COLO668 (cell line): ENCODE measurements at regions not wholly inside any gene's neighbourhood (a gene's known extent, or its start where the extent isn't known, plus 50 kb on each side); places are given as distances from the start of the nearest gene placed in this dataset.

ENCODE experiments used
- DNase-seq: peaks from one replicate; lab custom pipeline; 2025; ENCODE audit not compliant: unreplicated experiment; lab: John Stamatoyannopoulos, UW

GRCh38 chr2:140064243-140064642 is 1284.1 kb upstream of the NXPH2 start:
- DNase-seq, result no peak

- no peak for DNase-seq
Measured at GRCh38 chr2:140063356-140063755, 1283.2 kb upstream of the NXPH2 start.

GRCh38 chr2:140061240-140061639 is 1281.0 kb upstream of the NXPH2 start:
- DNase-seq, result no peak

GRCh38 chr2:140057928-140058327 is 1277.7 kb upstream of the NXPH2 start:
- DNase-seq, result no peak

GRCh38 chr2:140041811-140042210 is 1261.6 kb upstream of the NXPH2 start:
- no peak for DNase-seq

GRCh38 chr2:140041239-140041638 is 1261.0 kb upstream of the NXPH2 start:
- DNase-seq, result no peak

GRCh38 chr2:140033638-140034037 is 1253.4 kb upstream of the NXPH2 start:
- DNase-seq, result no peak

GRCh38 chr2:140027966-140028365 is 1247.8 kb upstream of the NXPH2 start:
- no peak for DNase-seq

- DNase-seq, result no peak
Measured at GRCh38 chr2:140027320-140027719, 1247.1 kb upstream of the NXPH2 start.

- no peak for DNase-seq
Measured at GRCh38 chr2:140023291-140023690, 1243.1 kb upstream of the NXPH2 start.

- DNase-seq, result no peak
Measured at GRCh38 chr2:140018541-140018940, 1238.4 kb upstream of the NXPH2 start.

GRCh38 chr2:140014204-140014546 is 1234.0 kb upstream of the NXPH2 start:
- DNase-seq, result no peak

- no peak for DNase-seq
Measured at GRCh38 chr2:140013545-140014203, 1233.5 kb upstream of the NXPH2 start.

- no peak for DNase-seq
Measured at GRCh38 chr2:140011287-140011686, 1231.1 kb upstream of the NXPH2 start.

GRCh38 chr2:140002110-140002509 is 1221.9 kb upstream of the NXPH2 start:
- DNase-seq, result no peak

- DNase-seq, result no peak
Measured at GRCh38 chr2:139992711-139993345, 1212.6 kb upstream of the NXPH2 start.

GRCh38 chr2:139992078-139992477 is 1211.9 kb upstream of the NXPH2 start:
- no peak for DNase-seq

GRCh38 chr2:139990646-139991335 is 1210.6 kb upstream of the NXPH2 start:
- no peak for DNase-seq

- DNase-seq, result no peak
Measured at GRCh38 chr2:139969323-139969722, 1189.1 kb upstream of the NXPH2 start.

- no peak for DNase-seq
Measured at GRCh38 chr2:139968588-139968987, 1188.4 kb upstream of the NXPH2 start.

GRCh38 chr2:139967665-139968064 is 1187.5 kb upstream of the NXPH2 start:
- no peak for DNase-seq

- no peak for DNase-seq
Measured at GRCh38 chr2:139964721-139965440, 1184.7 kb upstream of the NXPH2 start.
